ENCODE measurements at regions not wholly inside any gene's neighbourhood (a gene's known extent, or its start where the extent isn't known, plus 50 kb on each side); places are given as distances from the start of the nearest gene placed in this dataset.
A peak's percentile ranks its signal among the peaks of the same experiment; 100 is the strongest.

DNA sequence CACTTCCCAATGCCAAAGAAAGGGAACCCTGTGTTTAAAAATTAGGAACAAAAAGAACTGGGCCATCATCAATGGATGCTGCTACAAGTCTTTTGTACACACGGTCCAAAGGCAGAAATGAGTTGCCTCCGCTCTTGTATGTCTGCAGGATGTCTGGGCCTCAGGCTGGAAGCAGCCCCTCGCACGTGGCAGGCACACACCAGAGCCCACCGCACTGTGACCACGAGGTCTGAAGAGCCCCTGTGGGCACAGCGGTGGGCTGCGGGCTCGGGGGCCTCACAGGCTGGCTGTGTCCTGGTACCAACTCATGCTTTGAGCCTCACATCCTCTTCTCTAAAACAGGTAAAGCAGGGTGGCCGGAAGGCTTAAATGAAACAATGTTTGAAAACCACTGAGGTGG is 309.3 kb downstream of the C16orf95 start:
- H3K9me3 Mint-ChIP-seq (ENCODE audit: unreplicated experiment), result no peaks in the 10 kb centered on the region
- no peak overlapping the region for H3K4me3 Mint-ChIP-seq (ENCODE audit: unreplicated experiment)
- peaks cover 16% of the 10 kb centered on the region for H3K27me3 Mint-ChIP-seq (ENCODE audit: unreplicated experiment)
- TF ChIP-seq, protein P1, sequence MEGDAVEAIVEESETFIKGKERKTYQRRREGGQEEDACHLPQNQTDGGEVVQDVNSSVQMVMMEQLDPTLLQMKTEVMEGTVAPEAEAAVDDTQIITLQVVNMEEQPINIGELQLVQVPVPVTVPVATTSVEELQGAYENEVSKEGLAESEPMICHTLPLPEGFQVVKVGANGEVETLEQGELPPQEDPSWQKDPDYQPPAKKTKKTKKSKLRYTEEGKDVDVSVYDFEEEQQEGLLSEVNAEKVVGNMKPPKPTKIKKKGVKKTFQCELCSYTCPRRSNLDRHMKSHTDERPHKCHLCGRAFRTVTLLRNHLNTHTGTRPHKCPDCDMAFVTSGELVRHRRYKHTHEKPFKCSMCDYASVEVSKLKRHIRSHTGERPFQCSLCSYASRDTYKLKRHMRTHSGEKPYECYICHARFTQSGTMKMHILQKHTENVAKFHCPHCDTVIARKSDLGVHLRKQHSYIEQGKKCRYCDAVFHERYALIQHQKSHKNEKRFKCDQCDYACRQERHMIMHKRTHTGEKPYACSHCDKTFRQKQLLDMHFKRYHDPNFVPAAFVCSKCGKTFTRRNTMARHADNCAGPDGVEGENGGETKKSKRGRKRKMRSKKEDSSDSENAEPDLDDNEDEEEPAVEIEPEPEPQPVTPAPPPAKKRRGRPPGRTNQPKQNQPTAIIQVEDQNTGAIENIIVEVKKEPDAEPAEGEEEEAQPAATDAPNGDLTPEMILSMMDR (IDR thresholded peaks at IDR 0.05; ENCODE audit: unreplicated experiment), result no peak
- peaks cover 3% of the 10 kb centered on the region for H3K36me3 Mint-ChIP-seq (ENCODE audit: low read depth, unreplicated experiment)
- no peak overlapping the region for H3K27ac Mint-ChIP-seq (ENCODE audit: unreplicated experiment)
- H3K4me1 Mint-ChIP-seq (ENCODE audit: unreplicated experiment), result peaks cover 6% of the 10 kb centered on the region
- DNase-seq (ENCODE audit: low spot score), result no peak

DNA sequence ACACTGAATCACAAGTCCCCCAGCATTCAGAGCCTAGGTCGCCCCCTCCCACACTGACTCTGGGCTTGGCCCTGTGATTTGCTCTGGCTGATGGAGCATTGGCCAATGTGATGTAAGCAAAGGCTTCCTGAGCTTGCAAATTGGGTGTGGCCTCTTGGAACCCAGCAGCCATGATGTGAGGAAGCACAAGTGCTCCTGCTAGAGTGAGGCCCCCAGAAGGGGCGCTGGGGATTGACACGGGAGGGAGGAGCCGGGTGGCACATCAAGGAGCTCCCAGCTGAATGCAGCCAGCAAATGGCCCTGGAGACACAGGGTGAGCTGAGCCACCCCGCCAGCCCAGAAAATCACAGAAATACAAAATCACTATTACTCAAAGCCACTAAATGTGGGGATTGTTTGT is 308.5 kb downstream of the C16orf95 start:
- Mint-ChIP-seq H3K4me1 (ENCODE audit: unreplicated experiment) (peaks cover 6% of the 10 kb centered on the region), H3K9me3 (ENCODE audit: unreplicated experiment) (no peaks in the 10 kb centered on the region), H3K36me3 (ENCODE audit: low read depth, unreplicated experiment) (peaks cover 3% of the 10 kb centered on the region), H3K4me3 (ENCODE audit: unreplicated experiment) (no peak overlapping the region), H3K27me3 (ENCODE audit: unreplicated experiment) (peaks cover 16% of the 10 kb centered on the region), H3K27ac (ENCODE audit: unreplicated experiment) (no peak overlapping the region)
- no peak for DNase-seq (ENCODE audit: low spot score)
- TF ChIP-seq, protein P1 (IDR thresholded peaks at IDR 0.05; ENCODE audit: unreplicated experiment), result no peak

DNA sequence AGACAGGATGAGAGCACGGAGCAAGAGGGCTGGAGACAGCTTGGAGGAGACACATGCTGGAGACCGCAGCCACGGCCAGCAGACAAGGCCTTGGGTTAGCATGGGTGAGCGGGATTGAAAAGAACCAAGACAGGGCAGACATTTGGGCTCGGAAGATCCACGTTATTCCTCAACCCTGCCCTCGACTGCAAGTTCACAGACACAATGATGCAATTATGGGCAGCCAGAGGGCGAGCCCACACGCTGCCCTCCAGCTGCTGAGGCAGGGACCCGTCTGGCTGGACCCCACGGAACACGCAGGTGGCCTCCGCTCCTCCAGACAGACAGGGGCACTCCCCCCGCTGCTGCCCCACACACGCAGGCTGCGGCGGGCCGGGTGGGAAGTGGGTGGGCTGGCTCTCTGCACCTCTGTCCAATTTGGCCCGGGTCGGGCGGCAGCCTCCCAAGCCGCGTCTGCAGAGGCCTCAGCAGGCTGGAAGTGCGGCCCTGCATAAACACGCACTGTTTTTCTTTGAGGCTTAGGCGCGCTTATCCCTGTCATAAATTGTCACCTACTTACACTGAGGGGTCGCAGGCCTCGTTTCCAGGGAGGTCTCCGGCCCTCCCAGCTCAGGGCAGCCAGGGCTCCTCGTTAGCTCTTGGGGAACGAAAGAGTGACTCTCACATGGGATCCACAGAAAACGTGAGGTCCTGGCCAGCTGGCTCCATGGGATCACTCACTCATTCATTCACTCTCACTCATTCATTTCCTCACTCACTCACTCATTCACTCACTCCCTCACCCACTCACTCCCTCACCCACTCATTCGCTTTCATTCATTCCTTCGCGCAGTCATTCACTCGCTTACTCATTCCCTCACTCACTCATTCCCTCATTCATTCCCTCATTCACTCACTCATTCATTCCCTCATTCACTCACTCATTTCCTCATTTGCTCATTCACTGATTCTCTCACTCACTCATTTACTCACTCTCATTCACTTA is 303.9 kb downstream of the C16orf95 start:
- Mint-ChIP-seq H3K27ac (ENCODE audit: unreplicated experiment) (peak overlapping the region; percentile 57), H3K4me1 (ENCODE audit: unreplicated experiment) (peaks cover 16% of the 10 kb centered on the region), H3K27me3 (ENCODE audit: unreplicated experiment) (peaks cover 6% of the 10 kb centered on the region), H3K4me3 (ENCODE audit: unreplicated experiment) (no peak overlapping the region), H3K36me3 (ENCODE audit: low read depth, unreplicated experiment) (peaks cover 3% of the 10 kb centered on the region), H3K9me3 (ENCODE audit: unreplicated experiment) (no peaks in the 10 kb centered on the region)
- TF ChIP-seq, protein P1 (IDR thresholded peaks at IDR 0.05; ENCODE audit: unreplicated experiment), result no peak
- no peak for DNase-seq (ENCODE audit: low spot score)

DNA sequence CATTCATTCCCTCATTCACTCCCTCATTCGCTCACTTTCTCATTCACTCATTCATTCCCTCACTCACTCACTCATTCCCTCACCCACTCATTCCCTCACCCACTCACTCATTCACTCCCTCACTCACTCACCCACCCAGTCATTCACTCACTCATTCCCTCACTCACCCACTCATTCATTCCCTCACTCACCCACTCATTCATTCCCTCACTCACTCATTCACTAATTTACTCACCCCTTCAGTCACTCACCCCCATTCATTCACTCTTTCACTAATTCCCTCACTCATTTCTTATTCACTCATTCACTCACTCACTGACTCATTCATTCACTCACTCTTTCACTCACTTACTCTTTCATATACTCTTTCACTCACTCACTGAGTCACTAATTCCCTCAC is 303.1 kb downstream of the C16orf95 start:
- Mint-ChIP-seq H3K4me1 (ENCODE audit: unreplicated experiment) (peaks cover 16% of the 10 kb centered on the region), H3K27me3 (ENCODE audit: unreplicated experiment) (peaks cover 8% of the 10 kb centered on the region), H3K4me3 (ENCODE audit: unreplicated experiment) (no peak overlapping the region), H3K36me3 (ENCODE audit: low read depth, unreplicated experiment) (peaks cover 3% of the 10 kb centered on the region), H3K9me3 (ENCODE audit: unreplicated experiment) (no peaks in the 10 kb centered on the region), H3K27ac (ENCODE audit: unreplicated experiment) (no peak overlapping the region)
- TF ChIP-seq, protein P1 (IDR thresholded peaks at IDR 0.05; ENCODE audit: unreplicated experiment), result no peak
- DNase-seq (ENCODE audit: low spot score), result no peak

DNA sequence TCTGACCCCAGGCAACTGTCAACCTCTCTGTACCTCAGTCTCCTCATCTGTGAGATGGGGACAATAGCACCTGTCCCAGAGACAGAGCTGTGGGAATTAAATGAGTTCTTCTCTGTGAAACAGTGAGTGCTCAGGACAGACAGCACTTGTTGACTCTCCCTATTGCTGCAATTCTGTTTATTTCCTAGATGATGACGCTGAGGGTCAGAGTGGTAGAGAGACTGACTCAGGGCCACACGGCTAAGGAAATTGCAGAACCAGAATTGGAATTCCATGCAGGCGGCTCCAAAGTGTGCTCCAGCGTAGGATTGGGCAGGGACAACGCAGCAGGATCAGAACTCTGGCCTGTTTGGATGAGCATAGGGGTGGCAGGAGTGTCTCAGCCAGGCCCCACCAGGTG is 302.2 kb downstream of the C16orf95 start:
- peaks cover 3% of the 10 kb centered on the region for H3K36me3 Mint-ChIP-seq (ENCODE audit: low read depth, unreplicated experiment)
- TF ChIP-seq, protein P1 (IDR thresholded peaks at IDR 0.05; ENCODE audit: unreplicated experiment), result no peak

More for the DNA sequence above, 302.2 kb downstream of the C16orf95 start:
- H3K9me3 Mint-ChIP-seq (ENCODE audit: unreplicated experiment), result no peaks in the 10 kb centered on the region
- DNase-seq (ENCODE audit: low spot score), result no peak
- H3K4me1 Mint-ChIP-seq (ENCODE audit: unreplicated experiment), result peaks cover 15% of the 10 kb centered on the region
- H3K27me3 Mint-ChIP-seq (ENCODE audit: unreplicated experiment), result peaks cover 8% of the 10 kb centered on the region
- no peak overlapping the region for H3K4me3 Mint-ChIP-seq (ENCODE audit: unreplicated experiment)
- no peak overlapping the region for H3K27ac Mint-ChIP-seq (ENCODE audit: unreplicated experiment)

All from endothelial cell (in vitro differentiated cells).